Eye (tissue), 1 donor: ENCODE measurements at regions not wholly inside any gene's neighbourhood (a gene's known extent, or its start where the extent isn't known, plus 50 kb on each side); places are given as distances from the start of the nearest gene placed in this dataset.
A peak's percentile ranks its signal among the peaks of the same experiment; 100 is the strongest.

Experiments used
- DNase-seq: peaks from one replicate; pipeline ENCODE4 v3.0.0-alpha.2; 2015

GRCh38 chr2:59604123-59604522 lies 949.3 kb downstream of the BCL11A start:
- no peak for DNase-seq

- DNase-seq: no peak
Observed at GRCh38 chr2:59594671-59595222, 958.7 kb downstream of the BCL11A start.

GRCh38 chr2:59590798-59591197 lies 962.7 kb downstream of the BCL11A start:
- no peak for DNase-seq

GRCh38 chr2:59589881-59590280 lies 963.6 kb downstream of the BCL11A start:
- no peak for DNase-seq

- no peak for DNase-seq
Observed at GRCh38 chr2:59588286-59588685, 965.2 kb downstream of the BCL11A start.

- DNase-seq: no peak
Observed at GRCh38 chr2:59586176-59586575, 967.3 kb downstream of the BCL11A start.

GRCh38 chr2:59585655-59586054 lies 967.8 kb downstream of the BCL11A start:
- peak; percentile 49 for DNase-seq

- peak; percentile 32 for DNase-seq
Observed at GRCh38 chr2:59584958-59585357, 968.5 kb downstream of the BCL11A start.

GRCh38 chr2:59583173-59583765 lies 970.2 kb downstream of the BCL11A start:
- DNase-seq: no peak

GRCh38 chr2:59578349-59578748 lies 975.1 kb downstream of the BCL11A start:
- no peak for DNase-seq

GRCh38 chr2:59575191-59575590 lies 978.3 kb downstream of the BCL11A start:
- no peak for DNase-seq

GRCh38 chr2:59572227-59572626 lies 981.2 kb downstream of the BCL11A start:
- no peak for DNase-seq

- no peak for DNase-seq
Observed at GRCh38 chr2:59570818-59571217, 982.6 kb downstream of the BCL11A start.

- no peak for DNase-seq
Observed at GRCh38 chr2:59569124-59569523, 984.3 kb downstream of the BCL11A start.

- peak; percentile 31 for DNase-seq
Observed at GRCh38 chr2:59568461-59568860, 985.0 kb downstream of the BCL11A start.

- no peak for DNase-seq
Observed at GRCh38 chr2:59567151-59567550, 986.3 kb downstream of the BCL11A start.

- DNase-seq: no peak
Observed at GRCh38 chr2:59566739-59567138, 986.7 kb downstream of the BCL11A start.

- DNase-seq: no peak
Observed at GRCh38 chr2:59561281-59561680, 992.2 kb downstream of the BCL11A start.

GRCh38 chr2:59560769-59561168 lies 992.7 kb downstream of the BCL11A start:
- no peak for DNase-seq

GRCh38 chr2:59540864-59541263 lies 1012.6 kb downstream of the BCL11A start:
- no peak for DNase-seq

- no peak for DNase-seq
Observed at GRCh38 chr2:59538398-59538911, 1015.0 kb downstream of the BCL11A start.

- no peak for DNase-seq
Observed at GRCh38 chr2:59532808-59533207, 1020.6 kb downstream of the BCL11A start.

GRCh38 chr2:59530258-59530657 lies 1023.2 kb downstream of the BCL11A start:
- no peak for DNase-seq

- DNase-seq: peak; percentile 13
Observed at GRCh38 chr2:59529726-59530125, 1023.7 kb downstream of the BCL11A start.

- DNase-seq: no peak
Observed at GRCh38 chr2:59528525-59528924, 1024.9 kb downstream of the BCL11A start.
